ENCODE measurements at regions not wholly inside any gene's neighbourhood (a gene's known extent, or its start where the extent isn't known, plus 50 kb on each side); places are given as distances from the start of the nearest gene placed in this dataset.

- peaks cover 32% of the 10 kb centered on the region for H3K9me3 Mint-ChIP-seq
- peaks cover 5% of the 10 kb centered on the region for H3K4me1 Mint-ChIP-seq
- H3K27me3 Mint-ChIP-seq (ENCODE audit: low read depth) = no peaks in the 10 kb centered on the region
- no peak overlapping the region for H3K4me3 Mint-ChIP-seq
- DNase-seq (ENCODE audit: low spot score) (no peak), ATAC-seq (no peak)
- peaks cover 25% of the 10 kb centered on the region for H3K36me3 Mint-ChIP-seq
- no peak overlapping the region for H3K27ac Mint-ChIP-seq
- TF ChIP-seq HMGA2 (CRISPR knock-in tag; IDR thresholded peaks at IDR 0.05) (no peak), SOX15 (CRISPR knock-in tag; IDR thresholded peaks at IDR 0.05) (no peak), CDX4 (CRISPR knock-in tag; IDR thresholded peaks at IDR 0.05; ENCODE audit: borderline replicate concordance) (no peak), CREB1 (CRISPR knock-in tag; IDR thresholded peaks at IDR 0.05) (no peak), SP1 (CRISPR knock-in tag; conservative IDR thresholded peaks at IDR 0.05) (no peak), NFYB (CRISPR knock-in tag; conservative IDR thresholded peaks at IDR 0.05; ENCODE audit: low read depth) (no peak), HMGXB4 (CRISPR knock-in tag; IDR thresholded peaks at IDR 0.05) (no peak), NFE2L1 (CRISPR knock-in tag; IDR thresholded peaks at IDR 0.05) (no peak), KAT7 (CRISPR knock-in tag; IDR thresholded peaks at IDR 0.05; ENCODE audit: borderline replicate concordance) (no peak), CREM (CRISPR knock-in tag; IDR thresholded peaks at IDR 0.05) (no peak), MXD4 (CRISPR knock-in tag; IDR thresholded peaks at IDR 0.05; ENCODE audit: borderline replicate concordance) (no peak), GABPB1 (CRISPR knock-in tag; IDR thresholded peaks at IDR 0.05) (no peak), GTF2I (CRISPR knock-in tag; conservative IDR thresholded peaks at IDR 0.05) (no peak), ZMAT4 (CRISPR knock-in tag; IDR thresholded peaks at IDR 0.05) (no peak), ZNF263 (CRISPR knock-in tag; IDR thresholded peaks at IDR 0.05; ENCODE audit: low read depth) (no peak), ARID4B (CRISPR knock-in tag; IDR thresholded peaks at IDR 0.05; ENCODE audit: borderline replicate concordance) (no peak), ZNF423 (CRISPR knock-in tag; IDR thresholded peaks at IDR 0.05) (no peak)
- CTCF ChIA-PET = no interaction called here
- POLR2A ChIA-PET = no interaction called here
Measured at GRCh38 chr3:178289544-178290160, 246.6 kb upstream of the KCNMB2 start.

- Mint-ChIP-seq H3K36me3 (peaks cover 19% of the 10 kb centered on the region), H3K27ac (no peak overlapping the region), H3K27me3 (ENCODE audit: low read depth) (no peaks in the 10 kb centered on the region), H3K4me3 (no peak overlapping the region), H3K9me3 (peaks cover 25% of the 10 kb centered on the region), H3K4me1 (no peaks in the 10 kb centered on the region)
- ChIA-PET POLR2A (no interaction called here), CTCF (no interaction called here)
- ATAC-seq = no peak
- no peak for DNase-seq (ENCODE audit: low spot score)
- TF ChIP-seq GRHL2 (CRISPR knock-in tag; IDR thresholded peaks at IDR 0.05; ENCODE audit: insufficient replicate concordance, severe bottlenecking) = no peak
Measured at GRCh38 chr3:178291574-178292370, 244.5 kb upstream of the KCNMB2 start.
